SIG-M5 treated with dmso at 0.1 percent for 504 hours (cell line): ENCODE measurements at regions not wholly inside any gene's neighbourhood (a gene's known extent, or its start where the extent isn't known, plus 50 kb on each side); places are given as distances from the start of the nearest gene placed in this dataset.
"Not testable (repeated sequence)": the region's sequence is repeated elsewhere in the genome, so short reads cannot be mapped to it uniquely, and the experiment has no call there.

Experiments
- DNase-seq: peaks from one replicate; lab custom pipeline; 2025; ENCODE audit not compliant: unreplicated experiment; lab: John Stamatoyannopoulos, UW

GRCh38 chr1:117753652-117754051, 147.8 kb downstream of the TENT5C start:
- DNase-seq = peak; percentile 28

- peak; percentile 43 for DNase-seq
These were observed 148.5 kb downstream of the TENT5C start for GRCh38 chr1:117754061-117754969.

- DNase-seq = no peak
These were observed 151.8 kb downstream of the TENT5C start for GRCh38 chr1:117757668-117758067.

GRCh38 chr1:117758444-117759316, 152.8 kb downstream of the TENT5C start:
- DNase-seq = peak; percentile 76

- no peak for DNase-seq
These were observed 153.7 kb downstream of the TENT5C start for GRCh38 chr1:117759535-117759934.

- no peak for DNase-seq
These were observed 154.2 kb downstream of the TENT5C start for GRCh38 chr1:117760069-117760468.

GRCh38 chr1:117760485-117760884, 154.6 kb downstream of the TENT5C start:
- DNase-seq = no peak

GRCh38 chr1:117767756-117768155, 161.7 kb downstream of the GDAP2 start:
- DNase-seq = not testable (repeated sequence)

GRCh38 chr1:117770981-117771531, 158.4 kb downstream of the GDAP2 start:
- no peak for DNase-seq

GRCh38 chr1:117779364-117779763, 150.1 kb downstream of the GDAP2 start:
- DNase-seq = no peak

- peak; percentile 2 for DNase-seq
These were observed 148.5 kb downstream of the GDAP2 start for GRCh38 chr1:117780687-117781475.

GRCh38 chr1:117782056-117782455, 147.4 kb downstream of the GDAP2 start:
- DNase-seq = no peak

GRCh38 chr1:117783606-117784396, 145.6 kb downstream of the GDAP2 start:
- DNase-seq = no peak

- DNase-seq = no peak
These were observed 141.4 kb downstream of the GDAP2 start for GRCh38 chr1:117788014-117788413.

GRCh38 chr1:117793413-117793812, 136.0 kb downstream of the GDAP2 start:
- DNase-seq = no peak

GRCh38 chr1:117794073-117794472, 135.3 kb downstream of the GDAP2 start:
- no peak for DNase-seq

- no peak for DNase-seq
These were observed 134.2 kb downstream of the GDAP2 start for GRCh38 chr1:117795190-117795589.

GRCh38 chr1:117795792-117796191, 133.6 kb downstream of the GDAP2 start:
- no peak for DNase-seq

GRCh38 chr1:117796226-117796625, 133.2 kb downstream of the GDAP2 start:
- no peak for DNase-seq

GRCh38 chr1:117798550-117798949, 130.9 kb downstream of the GDAP2 start:
- no peak for DNase-seq
